Neural progenitor cell (in vitro differentiated cells): ENCODE measurements at regions not wholly inside any gene's neighbourhood (a gene's known extent, or its start where the extent isn't known, plus 50 kb on each side); places are given as distances from the start of the nearest gene placed in this dataset. TPM values are rescaled to one million over a fixed set of nuclear protein-coding genes. Genes with fewer than 3 reads are reported as not detected.

ENCODE experiments used
- DNase-seq: peaks from one replicate; pipeline ENCODE4 v3.0.0-alpha.2; 2016; ENCODE audit warnings: low spot score
- H2AFZ ChIP-seq: fragments of 200-600 bp; sonication (generic); replicated peaks from 2 replicates; pipeline ENCODE4 v1.6.1; 2016; ENCODE audit warnings: antibody characterized with exemption
- H3F3A ChIP-seq: fragments of 200-600 bp; sonication (generic); 2 replicates; pipeline ENCODE4 v1.6.1; 2016; ENCODE audit warnings: antibody characterized with exemption, low read depth
- H3K27ac ChIP-seq: fragments of 200-600 bp; sonication (generic); 2 replicates; pipeline ENCODE4 v1.5.1; 2016; ENCODE audit warnings: mild to moderate bottlenecking
- H3K27me3 ChIP-seq: fragments of 200-600 bp; sonication (generic); 2 replicates; pipeline ENCODE4 v1.6.1; 2016; ENCODE audit warnings: mild to moderate bottlenecking, moderate library complexity
- H3K36me3 ChIP-seq: fragments of 200-600 bp; sonication (generic); 2 replicates; pipeline ENCODE4 v1.5.1; 2016
- H3K4me1 ChIP-seq: fragments of 200-600 bp; sonication (generic); 2 replicates; pipeline ENCODE4 v1.6.1; 2016; ENCODE audit warnings: mixed run types
- H3K4me2 ChIP-seq: fragments of 200-600 bp; sonication (generic); 2 replicates; pipeline ENCODE4 v1.6.1; 2016
- H3K4me3 ChIP-seq: fragments of 200-600 bp; sonication (generic); 2 replicates; pipeline ENCODE4 v1.5.1; 2016
- H3K79me2 ChIP-seq: fragments of 200-600 bp; sonication (generic); 2 replicates; pipeline ENCODE4 v1.6.1; 2016; ENCODE audit warnings: low read depth
- H3K9ac ChIP-seq: fragments of 200-600 bp; sonication (generic); 2 replicates; pipeline ENCODE4 v1.6.1; 2016
- H3K9me3 ChIP-seq: fragments of 200-600 bp; sonication (generic); 2 replicates; pipeline ENCODE4 v1.5.1; 2016; ENCODE audit warnings: low read depth
- H4K20me1 ChIP-seq: fragments of 200-600 bp; sonication (generic); 2 replicates; pipeline ENCODE4 v1.6.1; 2016; ENCODE audit warnings: low read depth
- H3K27ac Mint-ChIP-seq: 3 replicates; pipeline ENCODE4 v1.8.0; 2021; ENCODE audit warnings: mixed read lengths
- H3K27me3 Mint-ChIP-seq: 2 replicates; pipeline ENCODE4 v1.8.0; 2022; ENCODE audit warnings: low read depth, mild to moderate bottlenecking, inconsistent platforms, moderate library complexity, mixed read lengths; ENCODE audit not compliant: insufficient read depth
- H3K36me3 Mint-ChIP-seq: 3 replicates; pipeline ENCODE4 v1.8.0; 2021; ENCODE audit warnings: mixed read lengths
- H3K4me1 Mint-ChIP-seq: 3 replicates; pipeline ENCODE4 v1.8.0; 2021; ENCODE audit warnings: mixed read lengths
- H3K4me3 Mint-ChIP-seq: 3 replicates; pipeline ENCODE4 v1.8.0; 2021; ENCODE audit warnings: mild to moderate bottlenecking, moderate library complexity, mixed read lengths
- H3K9me3 Mint-ChIP-seq: 3 replicates; pipeline ENCODE4 v1.8.0; 2020; ENCODE audit warnings: mixed read lengths
- CTCF ChIP-seq: fragments of 200-600 bp; sonication (generic); IDR thresholded peaks from 2 replicates; pipeline ENCODE4 v1.5.1; 2017; ENCODE audit warnings: antibody characterized with exemption, mild to moderate bottlenecking
- EZH2 ChIP-seq: fragments of 200-600 bp; sonication (generic); IDR thresholded peaks from 2 replicates; pipeline ENCODE4 v1.6.1; 2017; ENCODE audit warnings: antibody characterized with exemption, mild to moderate bottlenecking, moderate library complexity
- EZH2phosphoT487 ChIP-seq: fragments of 200-600 bp; sonication (generic); IDR thresholded peaks from 2 replicates; pipeline ENCODE4 v1.6.1; 2017; ENCODE audit warnings: antibody characterized with exemption
- small RNA-seq: library from RNA; depleted of rRNA; stranded (forward); fragments of <200 nt; gene quantifications from one replicate; pipeline ENCODE3, GENCODE V24; 2015

GRCh38 chr1:162913345-162913744 is 52.4 kb upstream of the CCDC190 start:
- no peak overlapping the region for H3K9ac ChIP-seq
- Mint-ChIP-seq H3K9me3 (peaks cover 18% of the 10 kb centered on the region), H3K36me3 (peaks cover 3% of the 10 kb centered on the region), H3K4me3 (no peak overlapping the region), H3K4me1 (no peaks in the 10 kb centered on the region), H3K27me3 (peaks cover 4% of the 10 kb centered on the region), H3K27ac (no peak overlapping the region)
- H3K27me3 ChIP-seq, result no peaks in the 10 kb centered on the region
- H4K20me1 ChIP-seq, result no peaks in the 10 kb centered on the region
- no peaks in the 10 kb centered on the region for H3K79me2 ChIP-seq
- no peaks in the 10 kb centered on the region for H3F3A ChIP-seq
- H2AFZ ChIP-seq, result no peak overlapping the region
- no peak overlapping the region for H3K4me3 ChIP-seq
- TF ChIP-seq EZH2, result no peak
- TF ChIP-seq CTCF, result no peak
- TF ChIP-seq EZH2phosphoT487, result no peak
- no peaks in the 10 kb centered on the region for H3K36me3 ChIP-seq
- DNase-seq, result no peak
- peaks cover 3% of the 10 kb centered on the region for H3K9me3 ChIP-seq
- H3K4me2 ChIP-seq, result no peak overlapping the region
- no peaks in the 10 kb centered on the region for H3K4me1 ChIP-seq
- no peak overlapping the region for H3K27ac ChIP-seq

- no peak overlapping the region for H3K27ac ChIP-seq
- peaks cover 3% of the 10 kb centered on the region for H3K36me3 Mint-ChIP-seq
These were observed 51.2 kb upstream of the CCDC190 start for GRCh38 chr1:162912061-162912667.

More at GRCh38 chr1:162912061-162912667, 51.2 kb upstream of the CCDC190 start:
- H3K4me1 ChIP-seq, result no peaks in the 10 kb centered on the region
- no peaks in the 10 kb centered on the region for H3K27me3 ChIP-seq
- no peak overlapping the region for H3K4me3 ChIP-seq
- H3K9ac ChIP-seq, result no peak overlapping the region
- H3K79me2 ChIP-seq, result no peaks in the 10 kb centered on the region
- no peak for DNase-seq
- no peaks in the 10 kb centered on the region for H3K36me3 ChIP-seq
- H3K27me3 Mint-ChIP-seq, result peaks cover 4% of the 10 kb centered on the region
- H4K20me1 ChIP-seq, result no peaks in the 10 kb centered on the region
- TF ChIP-seq EZH2, result no peak
- TF ChIP-seq EZH2phosphoT487, result no peak
- TF ChIP-seq CTCF, result no peak
- H3K27ac Mint-ChIP-seq, result no peak overlapping the region
- H3K9me3 Mint-ChIP-seq, result peaks cover 18% of the 10 kb centered on the region
- H3K4me2 ChIP-seq, result no peak overlapping the region
- H3K4me1 Mint-ChIP-seq, result no peaks in the 10 kb centered on the region
- H3K4me3 Mint-ChIP-seq, result no peak overlapping the region
- no peak overlapping the region for H2AFZ ChIP-seq
- H3F3A ChIP-seq, result no peaks in the 10 kb centered on the region
- H3K9me3 ChIP-seq, result peaks cover 3% of the 10 kb centered on the region

Small RNAs in the stretch of these regions (small RNA-seq; reads per million reads assigned to genes)
- gene AL392003.1, result not detected
